B cell (primary cell): ENCODE measurements at regions not wholly inside any gene's neighbourhood (a gene's known extent, or its start where the extent isn't known, plus 50 kb on each side); places are given as distances from the start of the nearest gene placed in this dataset.

Experiments
- ATAC-seq: fragments of 200-7000 bp; cut with Tn5 transposase; one replicate; pipeline ENCODE4 v1.10.0; 2021; ENCODE audit warnings: low read depth, mild to moderate bottlenecking, moderate number of reproducible peaks, moderate library complexity
- CTCF ChIA-PET: fragments of 350-600 bp; sonication (Branson Sonifier 250); formaldehyde crosslinking; loops from one replicate; lab custom pipeline; 2021; ENCODE audit warnings: antibody characterized with exemption, inconsistent platforms; lab: Charles Lee
- POLR2A ChIA-PET: fragments of 350-600 bp; sonication (Branson Sonifier 250); formaldehyde crosslinking; loops from one replicate; lab custom pipeline; 2021; ENCODE audit warnings: antibody characterized with exemption; lab: Charles Lee
- DNase-seq: peaks from one replicate; pipeline ENCODE4 v3.0.0; 2013
- H2AFZ ChIP-seq: 2 replicates; pipeline ENCODE4 v1.6.1; 2012; ENCODE audit warnings: mild to moderate bottlenecking, low read depth, low read length; ENCODE audit not compliant: insufficient read depth, poor library complexity, severe bottlenecking
- H3K27ac ChIP-seq, 2 donors: 1 replicate in 1 of 2; 2 replicates in 1 of 2; pipeline ENCODE4 v1.5.1; 2012 to 2013; ENCODE audit warnings: low read length in 2 of 2, mild to moderate bottlenecking in 2 of 2, moderate library complexity in 1 of 2
- H3K27me3 ChIP-seq, 4 experiments: fragments of 200-600 bp in 1 of 4; sonication (generic) in 1 of 4; replicated peaks in 1 of 4; 1 replicate in 2 of 4; 2 replicates in 2 of 4; pipeline versions ENCODE4 v1.6.1 to v1.7.0; 2013 to 2016; ENCODE audit warnings: low read length in 3 of 4, mild to moderate bottlenecking in 2 of 4, mixed read lengths in 1 of 4, moderate library complexity in 1 of 4; ENCODE audit not compliant: insufficient read depth in 4 of 4, control insufficient read depth in 3 of 4; ENCODE audit errors: control extremely low read depth in 1 of 4
- H3K36me3 ChIP-seq, 2 experiments: replicated peaks in 1 of 2; 1 replicate in 1 of 2; 2 replicates in 1 of 2; pipeline versions ENCODE4 v1.6.1 to v1.7.1; 2013; ENCODE audit warnings: low read length in 1 of 2; ENCODE audit not compliant: insufficient read depth in 2 of 2, control insufficient read depth in 1 of 2; ENCODE audit errors: control extremely low read depth in 1 of 2, extremely low read depth in 1 of 2
- H3K4me1 ChIP-seq, 2 donors: fragments of 200-600 bp in 1 of 2; sonication (generic) in 1 of 2; 1 replicate in 1 of 2; 2 replicates in 1 of 2; pipeline versions ENCODE4 v1.5.1 to v1.6.1; 2013 to 2017; ENCODE audit warnings: low read length in 2 of 2; ENCODE audit not compliant: control insufficient read depth in 2 of 2, insufficient read depth in 2 of 2
- H3K4me2 ChIP-seq: replicated peaks from 2 replicates; pipeline ENCODE3; 2012; ENCODE audit warnings: mild to moderate bottlenecking, low read depth, low read length; ENCODE audit not compliant: poor library complexity, severe bottlenecking
- H3K4me3 ChIP-seq, 5 experiments: fragments of 200-600 bp in 1 of 5; sonication (generic) in 1 of 5; 1 replicate in 3 of 5; 2 replicates in 2 of 5; pipeline versions ENCODE4 v1.5.1 to v1.7.0; 2011 to 2016; ENCODE audit warnings: low read length in 4 of 5, mild to moderate bottlenecking in 4 of 5, low read depth in 2 of 5, control low read depth in 1 of 5, moderate library complexity in 1 of 5; ENCODE audit not compliant: insufficient read depth in 1 of 5; ENCODE audit errors: control extremely low read depth in 1 of 5, extremely low read depth in 1 of 5
- H3K79me2 ChIP-seq: fragments of 200-600 bp; sonication (generic); one replicate; pipeline ENCODE4 v1.6.0; 2016; ENCODE audit warnings: low read length; ENCODE audit not compliant: control insufficient read depth, insufficient read depth
- H3K9ac ChIP-seq: fragments of 200-600 bp; sonication (generic); 2 replicates; pipeline ENCODE4 v1.6.1; 2017; ENCODE audit warnings: mild to moderate bottlenecking, low read length, moderate library complexity
- H3K9me3 ChIP-seq, 3 donors: one replicate each; pipeline versions ENCODE4 v1.6.1 to v1.7.1; 2013; ENCODE audit warnings: low read length in 2 of 3; ENCODE audit not compliant: control insufficient read depth in 2 of 3, insufficient read depth in 1 of 3; ENCODE audit errors: control extremely low read depth in 1 of 3
- H4K20me1 ChIP-seq: 2 replicates; pipeline ENCODE4 v1.6.0; 2012; ENCODE audit warnings: mild to moderate bottlenecking, low read length; ENCODE audit not compliant: insufficient read depth, control insufficient read depth, poor library complexity, severe bottlenecking
- H3K27ac Mint-ChIP-seq: one replicate; pipeline ENCODE4 v1.8.0; 2021; ENCODE audit warnings: mixed read lengths
- H3K27me3 Mint-ChIP-seq: one replicate; pipeline ENCODE4 v1.8.0; 2021; ENCODE audit warnings: mixed read lengths
- H3K4me1 Mint-ChIP-seq: one replicate; pipeline ENCODE4 v1.8.0; 2021; ENCODE audit warnings: mixed read lengths
- H3K4me3 Mint-ChIP-seq: one replicate; pipeline ENCODE4 v1.8.0; 2021; ENCODE audit warnings: mixed read lengths
- H3K9me3 Mint-ChIP-seq: one replicate; pipeline ENCODE4 v1.8.0; 2022; ENCODE audit warnings: mixed read lengths; ENCODE audit not compliant: insufficient read depth
- EZH2 ChIP-seq: IDR thresholded peaks from 2 replicates; pipeline ENCODE4 v1.6.1; 2012; ENCODE audit warnings: borderline replicate concordance, low read depth, mild to moderate bottlenecking, moderate library complexity, low read length; ENCODE audit not compliant: insufficient read depth, poor library complexity, severe bottlenecking
- WGBS: methylation state at CpG from one replicate; pipeline ENCODE4 v1.1.5; 2013; ENCODE audit warnings: missing lambda C conversion rate; ENCODE audit not compliant: insufficient coverage; 5-methylcytosine and 5-hydroxymethylcytosine counted together
- intact Hi-C: fragments of 100-400 bp; cut with micrococcal nuclease; formaldehyde crosslinking; loops from one replicate; pipeline ENCODE4 v1.10.0; 2022
- TF ChIP-seq, protein P1 (sequence below): fragments of 200-600 bp; IDR thresholded peaks from one replicate; pipeline ENCODE4 v1.8.0; 2022; ENCODE audit warnings: antibody characterized with exemption, mild to moderate bottlenecking

DNA sequence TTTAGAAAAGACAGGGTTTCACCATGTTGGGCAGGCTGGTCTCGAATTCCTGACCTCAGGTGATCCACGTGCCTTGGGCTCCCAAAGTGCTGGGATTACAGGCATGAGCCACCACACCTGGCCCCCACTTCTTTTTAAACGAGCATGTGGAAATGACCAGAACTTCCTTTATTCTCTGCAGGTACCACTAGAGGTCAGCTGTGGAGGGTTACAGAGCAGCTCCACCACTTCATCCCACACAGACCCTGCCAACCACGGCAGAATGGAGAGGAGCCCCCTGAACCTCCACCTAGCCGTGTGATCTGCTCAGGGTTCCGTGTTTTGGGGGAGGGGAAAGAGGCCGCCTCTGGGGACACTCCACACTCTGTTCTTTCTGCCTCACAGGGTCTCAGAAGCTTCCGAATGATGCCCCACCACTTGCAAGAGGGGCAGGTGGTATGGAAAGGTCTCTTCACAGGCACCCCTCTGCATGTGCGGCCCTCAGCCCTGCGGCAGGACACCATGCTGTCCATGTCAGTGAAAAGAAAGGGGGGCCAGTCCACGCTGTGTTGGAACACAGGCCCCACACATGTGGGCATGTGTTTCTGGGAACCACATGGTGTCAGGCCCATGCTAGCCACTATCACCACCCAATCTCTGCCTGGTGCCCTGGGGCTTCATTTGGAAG is 465.0 kb downstream of the TSHZ3 start:
- Histone ChIP-seq H3K36me3 (no peaks in the 10 kb centered on the region), H2AFZ (no peak overlapping the region), H3K27ac (no peak overlapping the region), H3K9me3 (peaks cover 0 to 33% (median 0%) of the 10 kb centered on the region in 3 donors), H3K9ac (no peak overlapping the region), H3K27me3 (no peaks in the 10 kb centered on the region), H3K4me2 (no peak overlapping the region), H3K4me3 (no peak overlapping the region), H3K79me2 (no peaks in the 10 kb centered on the region), H4K20me1 (no peaks in the 10 kb centered on the region), H3K4me1 (no peaks in the 10 kb centered on the region)
- no peak for TF ChIP-seq EZH2
- TF ChIP-seq, protein P1, sequence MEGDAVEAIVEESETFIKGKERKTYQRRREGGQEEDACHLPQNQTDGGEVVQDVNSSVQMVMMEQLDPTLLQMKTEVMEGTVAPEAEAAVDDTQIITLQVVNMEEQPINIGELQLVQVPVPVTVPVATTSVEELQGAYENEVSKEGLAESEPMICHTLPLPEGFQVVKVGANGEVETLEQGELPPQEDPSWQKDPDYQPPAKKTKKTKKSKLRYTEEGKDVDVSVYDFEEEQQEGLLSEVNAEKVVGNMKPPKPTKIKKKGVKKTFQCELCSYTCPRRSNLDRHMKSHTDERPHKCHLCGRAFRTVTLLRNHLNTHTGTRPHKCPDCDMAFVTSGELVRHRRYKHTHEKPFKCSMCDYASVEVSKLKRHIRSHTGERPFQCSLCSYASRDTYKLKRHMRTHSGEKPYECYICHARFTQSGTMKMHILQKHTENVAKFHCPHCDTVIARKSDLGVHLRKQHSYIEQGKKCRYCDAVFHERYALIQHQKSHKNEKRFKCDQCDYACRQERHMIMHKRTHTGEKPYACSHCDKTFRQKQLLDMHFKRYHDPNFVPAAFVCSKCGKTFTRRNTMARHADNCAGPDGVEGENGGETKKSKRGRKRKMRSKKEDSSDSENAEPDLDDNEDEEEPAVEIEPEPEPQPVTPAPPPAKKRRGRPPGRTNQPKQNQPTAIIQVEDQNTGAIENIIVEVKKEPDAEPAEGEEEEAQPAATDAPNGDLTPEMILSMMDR: no peak
- no peak overlapping the region for H3K27ac Mint-ChIP-seq
- H3K4me1 Mint-ChIP-seq: no peaks in the 10 kb centered on the region
- ChIA-PET CTCF (no interaction called here), POLR2A (no interaction called here)
- DNase-seq (no peak), ATAC-seq (no peak)
- intact Hi-C loops: no loop called here
- H3K9me3 Mint-ChIP-seq: no peaks in the 10 kb centered on the region
- 86% methylated on average over 6 of the region's 11 CpGs for WGBS
- no peak overlapping the region for H3K4me3 Mint-ChIP-seq
- H3K27me3 Mint-ChIP-seq: no peaks in the 10 kb centered on the region

DNA sequence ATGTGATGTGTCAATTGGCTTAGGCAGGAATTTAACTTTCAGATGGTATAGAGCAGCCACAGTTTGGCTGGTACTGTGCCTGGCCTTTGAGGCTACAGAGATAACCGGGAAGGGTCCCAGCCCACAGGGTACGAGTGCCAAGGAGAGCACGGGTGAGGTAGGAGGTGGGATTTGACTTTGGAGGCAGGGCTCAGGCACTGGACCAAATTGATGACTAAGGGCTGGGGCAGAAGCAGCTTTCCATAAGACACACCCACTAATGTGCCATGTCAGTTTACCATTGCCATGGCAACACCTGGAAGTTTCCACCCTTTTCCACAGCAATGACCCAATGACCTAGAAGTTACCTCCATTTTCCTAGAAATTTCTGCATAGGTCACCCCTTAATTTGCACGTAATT is 466.2 kb downstream of the TSHZ3 start:
- H3K4me3 Mint-ChIP-seq: no peak overlapping the region
- H3K9me3 Mint-ChIP-seq: no peaks in the 10 kb centered on the region
- ATAC-seq (no peak), DNase-seq (no peak)
- no peaks in the 10 kb centered on the region for H3K27me3 Mint-ChIP-seq
- H3K36me3 ChIP-seq: no peaks in the 10 kb centered on the region
- POLR2A ChIA-PET: no interaction called here
- intact Hi-C loops: no loop called here
- no peaks in the 10 kb centered on the region for H4K20me1 ChIP-seq
- CTCF ChIA-PET: interaction anchor here (0.7 kb wide), 1 partner anchor 450 kb away, joined by 3 read pairs; no protein-coding TSS in a partner anchor
- no peak overlapping the region for H3K9ac ChIP-seq
- H3K4me1 Mint-ChIP-seq: no peaks in the 10 kb centered on the region
- H3K79me2 ChIP-seq: no peaks in the 10 kb centered on the region
- no peaks in the 10 kb centered on the region for H3K27me3 ChIP-seq
- 91% methylated on average over 4 of the region's 4 CpGs for WGBS
- TF ChIP-seq, protein P1: no peak
- no peak for TF ChIP-seq EZH2
- no peak overlapping the region for H3K27ac ChIP-seq
- no peak overlapping the region for H3K4me2 ChIP-seq
- H3K4me3 ChIP-seq: no peak overlapping the region
- peaks cover 0 to 34% (median 0%) of the 10 kb centered on the region in 3 donors for H3K9me3 ChIP-seq
- no peak overlapping the region for H3K27ac Mint-ChIP-seq
- no peak overlapping the region for H2AFZ ChIP-seq
- no peaks in the 10 kb centered on the region for H3K4me1 ChIP-seq
